Suprapubic skin (tissue), 4 donors: ENCODE measurements at regions not wholly inside any gene's neighbourhood (a gene's known extent, or its start where the extent isn't known, plus 50 kb on each side); places are given as distances from the start of the nearest gene placed in this dataset.

Source experiments
- DNase-seq, 2 donors: peaks; one replicate each; pipeline ENCODE4 v3.0.0-alpha.2; 2019; ENCODE audit warnings: low spot score in 2 of 2
- H3K27ac ChIP-seq: fragments of 200-600 bp; sonication (generic); one replicate; pipeline ENCODE4 v1.5.1; 2019
- H3K27me3 ChIP-seq: fragments of 200-600 bp; sonication (generic); one replicate; pipeline ENCODE4 v1.5.1; 2019
- H3K36me3 ChIP-seq: fragments of 200-600 bp; sonication (generic); one replicate; pipeline ENCODE4 v1.5.1; 2019
- H3K4me1 ChIP-seq: fragments of 200-600 bp; sonication (generic); one replicate; pipeline ENCODE4 v1.5.1; 2019
- H3K4me3 ChIP-seq: fragments of 200-600 bp; sonication (generic); one replicate; pipeline ENCODE4 v1.5.1; 2019; ENCODE audit warnings: mild to moderate bottlenecking
- H3K9me3 ChIP-seq: fragments of 200-600 bp; sonication (generic); one replicate; pipeline ENCODE4 v1.5.1; 2019
- CTCF ChIP-seq, 2 donors: fragments of 200-600 bp in 1 of 2; fragments of 450-650 bp in 1 of 2; sonication (generic) in 1 of 2; IDR thresholded peaks; one replicate each; pipeline ENCODE4 v1.5.1; 2016 to 2019; ENCODE audit warnings: antibody characterized with exemption in 2 of 2, mild to moderate bottlenecking in 1 of 2, moderate library complexity in 1 of 2
- EP300 ChIP-seq: sonication (generic); formaldehyde crosslinking; IDR thresholded peaks from one replicate; pipeline ENCODE4 v1.6.1; 2017; ENCODE audit warnings: antibody characterized with exemption
- POLR2A ChIP-seq, 2 donors: fragments of 450-650 bp; IDR thresholded peaks; one replicate each; pipeline ENCODE4 v1.6.1; 2017; ENCODE audit warnings: antibody characterized with exemption in 2 of 2, mild to moderate bottlenecking in 2 of 2, moderate library complexity in 2 of 2
- POLR2AphosphoS5 ChIP-seq, 3 donors: sonication (generic); formaldehyde crosslinking; IDR thresholded peaks; one replicate each; pipeline ENCODE4 v1.6.1; 2017; ENCODE audit warnings: antibody characterized with exemption in 3 of 3
- WGBS: methylation state at CpG from one replicate; pipeline ENCODE4 v1.1.5; 2018; 5-methylcytosine and 5-hydroxymethylcytosine counted together

- no peak for DNase-seq
- H3K27ac ChIP-seq: no peak overlapping the region
- H3K4me1 ChIP-seq: no peaks in the 10 kb centered on the region
- H3K36me3 ChIP-seq: no peaks in the 10 kb centered on the region
- no peaks in the 10 kb centered on the region for H3K27me3 ChIP-seq
- WGBS: 65% methylated on average over 3 of the region's 3 CpGs
- H3K9me3 ChIP-seq: no peaks in the 10 kb centered on the region
- H3K4me3 ChIP-seq: no peak overlapping the region
- TF ChIP-seq EP300: no peak
- no peak for TF ChIP-seq POLR2AphosphoS5 (IDR thresholded peaks at IDR 0.05)
- no peak for TF ChIP-seq CTCF (IDR thresholded peaks at IDR 0.05)
- no peak for TF ChIP-seq POLR2A (IDR thresholded peaks at IDR 0.05)
Observed at GRCh38 chr3:99348451-99348850, 289.9 kb upstream of the COL8A1 start.

DNA sequence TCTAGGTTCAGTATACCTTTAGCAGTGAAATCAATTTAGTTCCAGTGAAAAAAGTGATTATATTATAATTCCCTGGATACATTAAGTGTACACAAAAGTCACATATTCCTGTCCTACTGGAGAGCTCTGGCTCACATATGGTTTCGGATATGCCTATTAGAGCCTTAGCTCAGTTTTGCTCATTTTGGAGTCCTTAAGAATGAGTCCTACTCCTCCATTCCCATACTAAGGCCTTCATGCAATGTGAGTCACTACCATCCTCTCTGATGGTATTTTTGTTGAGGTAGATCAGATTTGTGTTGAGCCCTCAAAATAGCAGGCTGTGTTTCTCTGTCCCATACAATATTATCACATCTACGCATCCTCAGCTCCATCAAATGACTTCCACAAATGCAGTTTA, 294.2 kb upstream of the COL8A1 start:
- no peak overlapping the region for H3K4me3 ChIP-seq
- TF ChIP-seq EP300 (no peak), POLR2A (IDR thresholded peaks at IDR 0.05) (no peak), POLR2AphosphoS5 (IDR thresholded peaks at IDR 0.05) (no peak), CTCF (IDR thresholded peaks at IDR 0.05) (no peak)
- no peaks in the 10 kb centered on the region for H3K27me3 ChIP-seq
- no peaks in the 10 kb centered on the region for H3K9me3 ChIP-seq
- 94% methylated on average over 2 of the region's 2 CpGs for WGBS
- no peaks in the 10 kb centered on the region for H3K36me3 ChIP-seq
- no peaks in the 10 kb centered on the region for H3K4me1 ChIP-seq
- H3K27ac ChIP-seq: no peak overlapping the region
- DNase-seq: no peak

DNA sequence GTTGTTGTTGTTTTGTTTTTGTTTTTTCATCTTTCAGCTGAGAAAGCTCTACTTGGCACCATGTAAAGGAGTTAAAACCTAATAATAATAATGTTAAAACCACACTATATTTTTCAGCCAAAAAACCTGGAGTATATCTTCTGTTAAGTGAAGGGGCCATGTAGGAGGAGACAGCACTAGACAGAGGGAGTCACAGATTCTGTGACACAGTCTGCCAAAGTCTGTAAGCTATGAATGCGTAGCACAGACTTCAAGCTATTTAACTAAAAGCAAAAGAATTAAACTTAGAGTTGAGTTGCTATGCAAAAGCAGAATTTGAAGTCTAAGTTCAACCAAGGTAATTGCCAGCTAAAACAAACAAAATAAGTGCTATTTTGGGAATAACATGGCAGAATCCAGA, 296.0 kb upstream of the COL8A1 start:
- no peak for TF ChIP-seq POLR2A (IDR thresholded peaks at IDR 0.05)
- no peak for TF ChIP-seq POLR2AphosphoS5 (IDR thresholded peaks at IDR 0.05)
- TF ChIP-seq CTCF (IDR thresholded peaks at IDR 0.05): no peak
- TF ChIP-seq EP300: no peak
- no peak for DNase-seq
- H3K4me3 ChIP-seq: no peak overlapping the region
- H3K36me3 ChIP-seq: no peaks in the 10 kb centered on the region
- no peaks in the 10 kb centered on the region for H3K27me3 ChIP-seq
- no peaks in the 10 kb centered on the region for H3K4me1 ChIP-seq
- H3K9me3 ChIP-seq: no peaks in the 10 kb centered on the region
- WGBS: 74% methylated on average over 1 of the region's 1 CpG
- no peak overlapping the region for H3K27ac ChIP-seq

DNA sequence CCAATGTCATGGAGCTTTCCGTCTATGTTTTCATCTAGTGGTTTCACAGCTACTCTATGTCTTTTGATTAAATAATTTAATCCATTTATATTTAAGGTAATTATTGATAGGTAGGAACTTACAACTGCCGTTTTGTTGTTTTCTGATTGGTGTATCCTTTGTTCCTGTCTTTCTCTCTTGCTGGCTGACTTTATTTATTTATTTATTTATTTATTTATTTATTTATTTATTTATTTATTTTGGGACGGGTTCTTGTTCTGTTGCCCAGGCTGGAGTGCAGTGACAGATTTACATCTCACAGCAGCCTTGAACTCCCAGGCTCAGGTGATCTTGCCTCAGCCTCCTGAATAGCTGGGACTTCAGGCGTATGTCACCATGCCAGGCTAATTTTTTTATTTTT, 299.2 kb upstream of the COL8A1 start:
- Histone ChIP-seq H3K4me3 (no peak overlapping the region), H3K27ac (no peak overlapping the region), H3K4me1 (no peaks in the 10 kb centered on the region), H3K27me3 (no peaks in the 10 kb centered on the region), H3K36me3 (no peaks in the 10 kb centered on the region), H3K9me3 (no peaks in the 10 kb centered on the region)
- 93% methylated on average over 4 of the region's 4 CpGs for WGBS
- TF ChIP-seq POLR2A (IDR thresholded peaks at IDR 0.05) (no peak), POLR2AphosphoS5 (IDR thresholded peaks at IDR 0.05) (no peak)
- DNase-seq: no peak

DNA sequence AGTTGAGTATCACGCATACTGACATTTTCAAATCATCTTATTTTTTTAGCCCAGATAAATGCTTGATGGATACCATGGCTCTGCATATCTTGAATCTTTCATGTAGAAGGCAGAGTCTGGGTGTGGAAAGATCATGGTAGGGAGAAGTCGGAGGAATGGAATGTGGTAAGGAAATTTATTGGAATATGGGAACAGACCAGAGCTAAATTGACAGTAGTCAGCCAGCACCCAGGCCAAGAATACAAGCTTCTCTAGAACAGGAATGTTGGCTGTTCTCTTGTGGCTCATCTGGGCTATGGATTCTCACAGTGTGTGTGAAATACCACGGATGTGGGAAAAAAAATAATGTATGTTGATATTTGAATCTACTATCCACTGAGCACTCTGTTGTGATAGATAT, 305.7 kb upstream of the COL8A1 start:
- Histone ChIP-seq H3K27me3 (no peaks in the 10 kb centered on the region), H3K4me1 (no peaks in the 10 kb centered on the region), H3K36me3 (no peaks in the 10 kb centered on the region), H3K9me3 (no peaks in the 10 kb centered on the region), H3K27ac (no peak overlapping the region), H3K4me3 (no peak overlapping the region)
- TF ChIP-seq POLR2A (IDR thresholded peaks at IDR 0.05): no peak
- TF ChIP-seq POLR2AphosphoS5 (IDR thresholded peaks at IDR 0.05): no peak
- no peak for TF ChIP-seq CTCF (IDR thresholded peaks at IDR 0.05)
- no peak for TF ChIP-seq EP300
- no peak for DNase-seq
- WGBS: 58% methylated on average over 3 of the region's 3 CpGs

DNA sequence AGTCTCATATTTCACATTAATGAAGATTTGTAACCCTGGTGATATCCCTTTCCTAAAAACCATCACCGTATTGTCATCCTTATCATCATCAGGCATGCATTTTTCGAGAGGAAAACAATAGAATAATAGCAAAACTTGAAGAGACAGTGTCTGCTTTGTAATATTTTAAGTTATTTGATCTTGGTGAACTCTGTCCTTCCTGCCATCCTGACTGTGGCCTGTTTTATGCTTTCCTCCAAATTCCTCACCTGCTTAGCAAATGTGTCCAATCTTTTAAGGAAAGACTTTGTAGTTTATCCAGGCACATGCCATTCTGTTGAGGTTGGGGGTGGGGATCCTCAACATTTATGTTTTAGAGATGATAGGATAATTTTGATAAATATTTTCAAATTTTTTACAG, 306.1 kb upstream of the COL8A1 start:
- no peak overlapping the region for H3K27ac ChIP-seq
- no peaks in the 10 kb centered on the region for H3K27me3 ChIP-seq
- DNase-seq: no peak
- no peak for TF ChIP-seq POLR2AphosphoS5 (IDR thresholded peaks at IDR 0.05)
- no peak for TF ChIP-seq EP300
- no peak for TF ChIP-seq POLR2A (IDR thresholded peaks at IDR 0.05)
- no peak for TF ChIP-seq CTCF (IDR thresholded peaks at IDR 0.05)
- H3K4me1 ChIP-seq: no peaks in the 10 kb centered on the region
- H3K4me3 ChIP-seq: no peak overlapping the region
- WGBS: 80% methylated on average over 2 of the region's 2 CpGs
- no peaks in the 10 kb centered on the region for H3K36me3 ChIP-seq
- H3K9me3 ChIP-seq: no peaks in the 10 kb centered on the region
